GM19467 (cell line): ENCODE measurements at regions not wholly inside any gene's neighbourhood (a gene's known extent, or its start where the extent isn't known, plus 50 kb on each side); places are given as distances from the start of the nearest gene placed in this dataset.

Experiments used
- ATAC-seq: cut with Tn5 transposase; IDR thresholded peaks from one replicate; pipeline ENCODE4 v1.9.1; 2021; ENCODE audit warnings: mild to moderate bottlenecking, moderate library complexity; ENCODE audit not compliant: unreplicated experiment

- ATAC-seq: no peak
These were observed 90.2 kb upstream of the SOD3 start for GRCh38 chr4:24705016-24705753.

GRCh38 chr4:24713604-24714003, 81.8 kb upstream of the SOD3 start:
- no peak for ATAC-seq

GRCh38 chr4:24719615-24720014, 75.8 kb upstream of the SOD3 start:
- no peak for ATAC-seq

- ATAC-seq: no peak
These were observed 74.9 kb upstream of the SOD3 start for GRCh38 chr4:24720436-24720835.

- ATAC-seq: no peak
These were observed 74.4 kb upstream of the SOD3 start for GRCh38 chr4:24720979-24721378.

GRCh38 chr4:24722026-24722568, 73.3 kb upstream of the SOD3 start:
- ATAC-seq: no peak

GRCh38 chr4:24727390-24728224, 67.8 kb upstream of the SOD3 start:
- no peak for ATAC-seq

- ATAC-seq: no peak
These were observed 66.1 kb upstream of the SOD3 start for GRCh38 chr4:24729119-24729730.

- ATAC-seq: no peak
These were observed 64.9 kb upstream of the SOD3 start for GRCh38 chr4:24730256-24731001.

GRCh38 chr4:24731448-24731847, 63.9 kb upstream of the SOD3 start:
- ATAC-seq: no peak

GRCh38 chr4:24734511-24734910, 60.9 kb upstream of the SOD3 start:
- no peak for ATAC-seq

GRCh38 chr4:24736066-24736465, 59.3 kb upstream of the SOD3 start:
- no peak for ATAC-seq

- ATAC-seq: no peak
These were observed 53.5 kb upstream of the SOD3 start for GRCh38 chr4:24741910-24742309.

GRCh38 chr4:24742335-24742734, 53.0 kb upstream of the SOD3 start:
- ATAC-seq: no peak

GRCh38 chr4:24742773-24743172, 52.6 kb upstream of the SOD3 start:
- ATAC-seq: no peak

GRCh38 chr4:24743206-24743605, 52.2 kb upstream of the SOD3 start:
- ATAC-seq: no peak

GRCh38 chr4:24743927-24744326, 51.4 kb upstream of the SOD3 start:
- no peak for ATAC-seq

GRCh38 chr4:24745172-24745895, 50.0 kb upstream of the SOD3 start:
- no peak for ATAC-seq
